Neural cell (in vitro differentiated cells): ENCODE measurements at regions not wholly inside any gene's neighbourhood (a gene's known extent, or its start where the extent isn't known, plus 50 kb on each side); places are given as distances from the start of the nearest gene placed in this dataset.

Experiments
- H2AFZ ChIP-seq: fragments of 200-600, 300-800 bp; sonication (generic), shearing (Covaris generic); 2 replicates; pipeline ENCODE4 v1.6.0; 2014; ENCODE audit warnings: low read depth, mild to moderate bottlenecking, antibody characterized with exemption, low read length, moderate library complexity
- H3F3A ChIP-seq: fragments of 200-600 bp; shearing (Covaris generic); 2 replicates; pipeline ENCODE4 v1.6.1; 2016; ENCODE audit warnings: mild to moderate bottlenecking, moderate library complexity, mixed read lengths, antibody characterized with exemption, low read length; ENCODE audit not compliant: insufficient read depth, poor library complexity, severe bottlenecking
- H3K27ac ChIP-seq: fragments of 200-600, 300-800 bp; sonication (generic), shearing (Covaris generic); 2 replicates; pipeline ENCODE4 v1.5.1; 2014; ENCODE audit warnings: mild to moderate bottlenecking, low read length, moderate library complexity
- H3K27me3 ChIP-seq: fragments of 300-800, 200-600 bp; sonication (generic), shearing (Covaris generic); 2 replicates; pipeline ENCODE4 v1.6.0; 2014; ENCODE audit warnings: mild to moderate bottlenecking, low read depth, low read length, moderate library complexity; ENCODE audit not compliant: insufficient read depth
- H3K36me3 ChIP-seq: fragments of 300-800, 200-600 bp; sonication (generic), shearing (Covaris generic); 2 replicates; pipeline ENCODE4 v1.5.1; 2014; ENCODE audit warnings: mild to moderate bottlenecking, antibody characterized with exemption, low read length, moderate library complexity; ENCODE audit not compliant: insufficient read depth
- H3K4me2 ChIP-seq: fragments of 300-800, 200-600 bp; sonication (generic), shearing (Covaris generic); 2 replicates; pipeline ENCODE4 v1.6.0; 2014; ENCODE audit warnings: mild to moderate bottlenecking, low read length
- H3K4me3 ChIP-seq: fragments of 300-800, 200-600 bp; sonication (generic), shearing (Covaris generic); 2 replicates; pipeline ENCODE4 v1.5.1; 2014; ENCODE audit warnings: mild to moderate bottlenecking, low read length, moderate library complexity
- H3K79me2 ChIP-seq: fragments of 200-600 bp; shearing (Covaris generic); replicated peaks from 2 replicates; pipeline ENCODE4 v1.6.0; 2014; ENCODE audit warnings: mild to moderate bottlenecking, low read length, moderate library complexity; ENCODE audit not compliant: insufficient read depth
- H3K9ac ChIP-seq: fragments of 300-800, 200-600 bp; sonication (generic), shearing (Covaris generic); 2 replicates; pipeline ENCODE4 v1.6.1; 2016; ENCODE audit warnings: mild to moderate bottlenecking, low read length, mixed read lengths
- H3K9me2 ChIP-seq: fragments of 200-600 bp; shearing (Covaris generic); 2 replicates; pipeline ENCODE4 v1.6.1; 2016; ENCODE audit warnings: mild to moderate bottlenecking, low read length, mixed read lengths; ENCODE audit not compliant: insufficient read depth
- H3K9me3 ChIP-seq: fragments of 200-600, 300-800 bp; sonication (generic), shearing (Covaris generic); 2 replicates; pipeline ENCODE4 v1.6.1; 2016; ENCODE audit warnings: mild to moderate bottlenecking, mixed run types, low read length, moderate library complexity, mixed read lengths
- H4K20me1 ChIP-seq: fragments of 200-600 bp; shearing (Covaris generic); 2 replicates; pipeline ENCODE4 v1.6.1; 2016; ENCODE audit warnings: mild to moderate bottlenecking, mixed run types; ENCODE audit not compliant: insufficient read depth
- EP300 ChIP-seq: fragments of 450-650 bp; conservative IDR thresholded peaks from 2 replicates; pipeline ENCODE4 v1.6.1; 2014; ENCODE audit warnings: antibody characterized with exemption, mild to moderate bottlenecking, moderate library complexity; ENCODE audit not compliant: poor library complexity, severe bottlenecking
- EZH2 ChIP-seq: fragments of 200-600, 300-800 bp; shearing (Covaris generic), sonication (generic); IDR thresholded peaks from 2 replicates; pipeline ENCODE4 v1.6.1; 2014; ENCODE audit warnings: antibody characterized with exemption, low read length, borderline replicate concordance, mild to moderate bottlenecking; ENCODE audit not compliant: insufficient read depth, poor library complexity, severe bottlenecking
- MXI1 ChIP-seq: fragments of 450-650 bp; conservative IDR thresholded peaks from 2 replicates; pipeline ENCODE4 v1.6.1; 2014; ENCODE audit warnings: antibody characterized with exemption, mild to moderate bottlenecking; ENCODE audit not compliant: poor library complexity, severe bottlenecking
- POLR2AphosphoS5 ChIP-seq: IDR thresholded peaks from 2 replicates; pipeline ENCODE4 v1.6.1; 2012
- RAD21 ChIP-seq: fragments of 450-650 bp; conservative IDR thresholded peaks from 2 replicates; pipeline ENCODE4 v1.6.1; 2014; ENCODE audit warnings: antibody characterized with exemption, mild to moderate bottlenecking, moderate library complexity
- SMC3 ChIP-seq: fragments of 450-650 bp; conservative IDR thresholded peaks from 2 replicates; pipeline ENCODE4 v1.6.1; 2014; ENCODE audit warnings: antibody characterized with exemption, mild to moderate bottlenecking, moderate library complexity; ENCODE audit not compliant: poor library complexity
- TAF1 ChIP-seq: IDR thresholded peaks from 2 replicates; pipeline ENCODE4 v1.6.1; 2012; ENCODE audit warnings: low read depth
- TF ChIP-seq, protein P1 (sequence below): fragments of 450-650 bp; IDR thresholded peaks from 2 replicates; pipeline ENCODE4 v1.5.1; 2014; ENCODE audit warnings: antibody characterized with exemption, mild to moderate bottlenecking, moderate library complexity; ENCODE audit not compliant: poor library complexity, severe bottlenecking
- TF ChIP-seq, protein P2 (sequence below): IDR thresholded peaks from 2 replicates; pipeline ENCODE4 v1.6.1; 2012; ENCODE audit warnings: borderline replicate concordance

DNA sequence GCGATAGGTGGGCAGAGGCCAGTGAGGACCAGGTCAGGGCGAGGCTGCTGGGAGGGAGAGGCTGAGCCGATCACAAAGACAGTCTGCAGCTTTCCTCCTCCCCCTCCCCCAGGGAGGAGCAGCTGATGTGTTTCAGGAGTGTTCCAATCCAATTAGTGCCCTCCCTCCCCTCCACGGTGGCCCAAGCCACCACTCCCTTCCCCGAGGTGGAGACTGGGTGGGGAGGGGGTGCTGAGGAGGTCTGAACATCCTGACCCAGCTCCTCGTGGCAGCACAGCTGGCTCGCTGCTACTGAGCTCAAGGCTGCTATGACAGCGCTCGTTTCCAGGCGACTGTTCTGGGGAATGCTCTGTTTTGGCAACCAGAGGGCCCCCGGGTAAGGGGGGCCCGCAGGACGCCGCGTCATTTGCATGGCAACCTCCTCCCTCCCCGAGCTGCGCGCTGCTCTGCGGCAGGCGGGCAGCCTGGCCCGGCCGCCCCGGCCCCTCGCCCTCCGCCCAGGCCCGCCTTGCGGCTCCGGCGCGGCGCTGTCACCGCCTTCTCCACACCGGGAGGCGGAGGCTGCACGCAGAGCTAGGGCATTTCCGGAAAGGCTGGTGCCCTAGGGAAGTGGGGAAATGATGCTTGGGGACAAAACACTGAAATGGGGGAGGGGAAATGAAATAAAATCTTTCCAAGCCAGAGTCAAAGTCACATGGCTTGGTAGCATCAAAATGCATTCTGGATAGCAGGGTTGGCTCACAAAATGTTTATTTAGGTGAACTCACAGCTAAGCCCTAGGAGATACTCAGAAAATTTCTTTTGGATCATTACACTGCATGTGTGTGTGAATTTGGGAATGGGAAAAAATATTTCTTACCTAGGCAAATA is 67.4 kb upstream of the PIM1 start:
- TF ChIP-seq MXI1: peak; percentile 91
- TF ChIP-seq, protein P1, sequence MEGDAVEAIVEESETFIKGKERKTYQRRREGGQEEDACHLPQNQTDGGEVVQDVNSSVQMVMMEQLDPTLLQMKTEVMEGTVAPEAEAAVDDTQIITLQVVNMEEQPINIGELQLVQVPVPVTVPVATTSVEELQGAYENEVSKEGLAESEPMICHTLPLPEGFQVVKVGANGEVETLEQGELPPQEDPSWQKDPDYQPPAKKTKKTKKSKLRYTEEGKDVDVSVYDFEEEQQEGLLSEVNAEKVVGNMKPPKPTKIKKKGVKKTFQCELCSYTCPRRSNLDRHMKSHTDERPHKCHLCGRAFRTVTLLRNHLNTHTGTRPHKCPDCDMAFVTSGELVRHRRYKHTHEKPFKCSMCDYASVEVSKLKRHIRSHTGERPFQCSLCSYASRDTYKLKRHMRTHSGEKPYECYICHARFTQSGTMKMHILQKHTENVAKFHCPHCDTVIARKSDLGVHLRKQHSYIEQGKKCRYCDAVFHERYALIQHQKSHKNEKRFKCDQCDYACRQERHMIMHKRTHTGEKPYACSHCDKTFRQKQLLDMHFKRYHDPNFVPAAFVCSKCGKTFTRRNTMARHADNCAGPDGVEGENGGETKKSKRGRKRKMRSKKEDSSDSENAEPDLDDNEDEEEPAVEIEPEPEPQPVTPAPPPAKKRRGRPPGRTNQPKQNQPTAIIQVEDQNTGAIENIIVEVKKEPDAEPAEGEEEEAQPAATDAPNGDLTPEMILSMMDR: peak; percentile 47
- TF ChIP-seq SMC3: peak; percentile 60
- TF ChIP-seq EZH2: no peak
- peak; percentile 74 for TF ChIP-seq TAF1
- TF ChIP-seq EP300: peak; percentile 94
- peak; percentile 50 for TF ChIP-seq RAD21
- TF ChIP-seq, protein P2, sequence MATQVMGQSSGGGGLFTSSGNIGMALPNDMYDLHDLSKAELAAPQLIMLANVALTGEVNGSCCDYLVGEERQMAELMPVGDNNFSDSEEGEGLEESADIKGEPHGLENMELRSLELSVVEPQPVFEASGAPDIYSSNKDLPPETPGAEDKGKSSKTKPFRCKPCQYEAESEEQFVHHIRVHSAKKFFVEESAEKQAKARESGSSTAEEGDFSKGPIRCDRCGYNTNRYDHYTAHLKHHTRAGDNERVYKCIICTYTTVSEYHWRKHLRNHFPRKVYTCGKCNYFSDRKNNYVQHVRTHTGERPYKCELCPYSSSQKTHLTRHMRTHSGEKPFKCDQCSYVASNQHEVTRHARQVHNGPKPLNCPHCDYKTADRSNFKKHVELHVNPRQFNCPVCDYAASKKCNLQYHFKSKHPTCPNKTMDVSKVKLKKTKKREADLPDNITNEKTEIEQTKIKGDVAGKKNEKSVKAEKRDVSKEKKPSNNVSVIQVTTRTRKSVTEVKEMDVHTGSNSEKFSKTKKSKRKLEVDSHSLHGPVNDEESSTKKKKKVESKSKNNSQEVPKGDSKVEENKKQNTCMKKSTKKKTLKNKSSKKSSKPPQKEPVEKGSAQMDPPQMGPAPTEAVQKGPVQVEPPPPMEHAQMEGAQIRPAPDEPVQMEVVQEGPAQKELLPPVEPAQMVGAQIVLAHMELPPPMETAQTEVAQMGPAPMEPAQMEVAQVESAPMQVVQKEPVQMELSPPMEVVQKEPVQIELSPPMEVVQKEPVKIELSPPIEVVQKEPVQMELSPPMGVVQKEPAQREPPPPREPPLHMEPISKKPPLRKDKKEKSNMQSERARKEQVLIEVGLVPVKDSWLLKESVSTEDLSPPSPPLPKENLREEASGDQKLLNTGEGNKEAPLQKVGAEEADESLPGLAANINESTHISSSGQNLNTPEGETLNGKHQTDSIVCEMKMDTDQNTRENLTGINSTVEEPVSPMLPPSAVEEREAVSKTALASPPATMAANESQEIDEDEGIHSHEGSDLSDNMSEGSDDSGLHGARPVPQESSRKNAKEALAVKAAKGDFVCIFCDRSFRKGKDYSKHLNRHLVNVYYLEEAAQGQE: peak; percentile 71
- peak; percentile 82 for TF ChIP-seq POLR2AphosphoS5
- Histone ChIP-seq H3K4me2 (peak overlapping the region; percentile 78), H3F3A (no peaks in the 10 kb centered on the region), H3K79me2 (no peaks in the 10 kb centered on the region), H3K9ac (peak overlapping the region; percentile 85), H3K4me3 (peak overlapping the region; percentile 63), H4K20me1 (no peaks in the 10 kb centered on the region), H3K27me3 (no peaks in the 10 kb centered on the region), H3K36me3 (no peaks in the 10 kb centered on the region), H3K27ac (peak overlapping the region; percentile 93), H3K9me2 (no peaks in the 10 kb centered on the region), H2AFZ (peak overlapping the region; percentile 94), H3K9me3 (no peaks in the 10 kb centered on the region)

DNA sequence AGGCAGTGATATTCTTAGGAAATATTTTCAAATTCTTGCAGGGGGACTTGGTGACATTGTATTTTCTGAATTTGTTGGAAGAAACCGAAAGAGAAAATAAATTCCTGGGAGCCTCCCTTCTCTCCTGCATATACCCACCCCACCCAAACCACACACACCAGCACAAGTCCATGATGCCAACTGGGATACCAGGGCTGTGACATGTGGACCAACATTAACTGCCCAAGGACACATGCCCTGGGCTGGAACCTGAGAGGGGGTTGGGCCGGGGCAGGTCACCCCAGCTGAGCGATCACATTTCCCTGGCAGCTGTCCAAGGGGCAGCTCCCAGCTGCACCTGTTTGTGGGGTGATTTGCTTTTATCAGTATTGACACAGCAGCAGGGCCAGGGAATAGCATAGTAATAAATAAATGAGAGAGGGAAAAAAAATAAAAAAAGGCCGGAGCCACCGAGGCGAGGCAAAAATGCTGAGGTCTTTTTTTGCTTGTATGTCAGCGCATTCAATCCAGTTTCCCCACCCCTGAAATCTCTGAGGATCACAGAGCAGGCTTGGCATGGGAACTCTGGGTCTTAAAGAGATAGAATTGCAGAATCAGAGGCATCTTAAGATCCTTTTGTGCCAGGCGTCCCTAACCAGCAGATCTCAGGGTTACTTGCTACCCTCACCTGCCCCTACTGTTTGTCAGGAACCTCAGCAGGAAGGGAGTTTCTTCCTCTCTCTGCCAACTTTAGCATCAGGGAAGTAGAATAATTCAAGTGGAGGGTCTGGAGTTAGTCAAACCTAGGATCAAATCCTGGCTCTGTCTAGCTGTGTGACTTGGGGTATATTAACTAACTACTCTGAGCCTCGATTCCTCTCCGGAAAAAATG is 66.5 kb upstream of the PIM1 start:
- Histone ChIP-seq H3K4me3 (peak overlapping the region; percentile 63), H3K9ac (peak overlapping the region; percentile 85), H3K4me2 (peak overlapping the region; percentile 72), H3K9me2 (no peaks in the 10 kb centered on the region), H3K27ac (peak overlapping the region; percentile 93), H2AFZ (peak overlapping the region; percentile 94), H3F3A (no peaks in the 10 kb centered on the region), H3K36me3 (no peaks in the 10 kb centered on the region), H3K27me3 (no peaks in the 10 kb centered on the region), H3K79me2 (no peaks in the 10 kb centered on the region), H4K20me1 (no peaks in the 10 kb centered on the region), H3K9me3 (no peaks in the 10 kb centered on the region)
- TF ChIP-seq SMC3 (no peak), POLR2AphosphoS5 (no peak), EZH2 (no peak), RAD21 (no peak), MXI1 (no peak), EP300 (no peak)
- TF ChIP-seq, protein P2: no peak
- TF ChIP-seq, protein P1: no peak
